DMS153 treated with DMSO at 0.1 percent for 48 hours (cell line): ENCODE measurements at regions not wholly inside any gene's neighbourhood (a gene's known extent, or its start where the extent isn't known, plus 50 kb on each side); places are given as distances from the start of the nearest gene placed in this dataset.

Experiments used
- DNase-seq: peaks from one replicate; lab custom pipeline; 2025; ENCODE audit not compliant: unreplicated experiment; lab: John Stamatoyannopoulos, UW

DNA sequence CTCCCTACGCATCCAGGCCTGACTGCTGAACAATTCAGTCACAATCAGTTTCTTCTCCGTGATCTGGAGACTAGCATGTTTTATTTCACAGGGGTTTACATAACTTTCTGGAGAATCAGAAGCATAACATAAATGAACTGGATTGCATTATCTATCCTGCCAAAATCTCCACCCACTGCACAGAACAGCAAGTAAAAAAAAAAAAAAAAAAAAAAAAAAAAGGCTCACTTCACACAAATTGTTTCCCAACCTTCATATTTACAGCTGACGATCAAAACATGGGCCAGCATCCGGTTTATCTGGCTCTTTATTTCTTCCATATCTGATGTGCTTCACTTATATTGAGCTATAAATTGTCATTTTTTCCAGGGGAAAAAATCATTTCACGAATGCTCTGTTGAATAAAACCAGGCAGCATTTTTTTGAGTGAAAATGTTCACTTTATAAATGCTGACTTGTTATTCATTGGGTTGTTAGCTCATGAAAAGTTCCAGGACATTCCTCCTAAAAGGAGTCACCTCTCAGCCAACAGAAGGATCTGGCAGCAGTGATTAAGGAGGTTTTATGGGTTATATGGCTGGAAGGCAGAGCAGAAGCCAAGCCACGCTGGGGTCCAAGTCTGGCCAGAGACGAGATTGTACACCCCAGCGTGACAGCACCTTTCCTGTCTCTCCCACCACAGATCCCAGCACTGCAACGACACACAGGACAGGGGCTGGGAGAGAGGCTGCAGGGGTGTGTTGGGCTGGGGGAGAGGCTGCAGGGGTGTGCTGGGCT lies 51.2 kb upstream of the GLI2 start:
- no peak for DNase-seq

DNA sequence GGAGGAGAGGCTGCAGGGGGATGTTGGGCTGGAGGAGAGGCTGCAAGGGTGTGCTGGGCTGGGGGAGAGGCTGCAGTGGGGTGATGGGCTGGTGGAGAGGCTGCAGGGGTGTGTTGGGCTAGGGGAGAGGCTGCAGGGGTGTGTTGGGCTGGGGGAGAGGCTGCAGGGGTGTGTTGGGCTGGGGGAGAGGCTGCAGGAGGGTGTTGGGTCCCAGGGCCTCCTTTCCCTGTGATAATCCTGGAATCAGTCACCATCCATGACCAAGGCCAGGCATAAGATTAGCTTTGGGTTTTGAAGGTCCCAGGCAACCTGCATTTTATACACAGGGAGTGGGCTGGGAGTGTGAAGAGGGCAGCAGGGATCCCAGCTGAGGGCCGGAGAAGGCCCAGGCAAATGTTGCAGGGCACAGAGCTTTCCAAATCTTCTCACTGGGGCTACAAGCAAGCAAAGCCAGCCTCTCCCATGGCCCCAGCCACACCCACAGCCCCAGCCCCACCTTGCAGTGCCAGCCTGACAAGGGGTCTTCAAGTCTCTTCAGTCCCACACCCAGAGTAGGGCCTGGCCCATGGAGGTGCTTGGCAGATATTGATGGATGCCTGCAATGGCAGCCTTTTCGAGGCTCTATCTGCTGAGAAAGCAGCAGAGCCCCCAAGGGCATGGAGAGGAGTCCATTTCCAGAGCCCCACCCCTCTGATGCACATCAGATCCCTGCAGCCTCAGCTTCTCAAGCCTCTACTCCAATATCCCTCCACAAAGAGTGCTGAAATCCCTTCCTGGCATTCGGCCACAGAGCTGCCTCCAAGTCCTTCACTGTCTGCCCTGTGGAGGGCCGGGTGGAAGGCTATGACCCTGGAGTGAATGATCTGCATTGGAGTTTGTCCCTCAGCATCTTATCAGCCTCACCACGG lies 50.3 kb upstream of the GLI2 start:
- DNase-seq, result no peak
